ENCODE measurements at regions not wholly inside any gene's neighbourhood (a gene's known extent, or its start where the extent isn't known, plus 50 kb on each side); places are given as distances from the start of the nearest gene placed in this dataset.
"Not testable (repeated sequence)": the region's sequence is repeated elsewhere in the genome, so short reads cannot be mapped to it uniquely, and the experiment has no call there.

DNA sequence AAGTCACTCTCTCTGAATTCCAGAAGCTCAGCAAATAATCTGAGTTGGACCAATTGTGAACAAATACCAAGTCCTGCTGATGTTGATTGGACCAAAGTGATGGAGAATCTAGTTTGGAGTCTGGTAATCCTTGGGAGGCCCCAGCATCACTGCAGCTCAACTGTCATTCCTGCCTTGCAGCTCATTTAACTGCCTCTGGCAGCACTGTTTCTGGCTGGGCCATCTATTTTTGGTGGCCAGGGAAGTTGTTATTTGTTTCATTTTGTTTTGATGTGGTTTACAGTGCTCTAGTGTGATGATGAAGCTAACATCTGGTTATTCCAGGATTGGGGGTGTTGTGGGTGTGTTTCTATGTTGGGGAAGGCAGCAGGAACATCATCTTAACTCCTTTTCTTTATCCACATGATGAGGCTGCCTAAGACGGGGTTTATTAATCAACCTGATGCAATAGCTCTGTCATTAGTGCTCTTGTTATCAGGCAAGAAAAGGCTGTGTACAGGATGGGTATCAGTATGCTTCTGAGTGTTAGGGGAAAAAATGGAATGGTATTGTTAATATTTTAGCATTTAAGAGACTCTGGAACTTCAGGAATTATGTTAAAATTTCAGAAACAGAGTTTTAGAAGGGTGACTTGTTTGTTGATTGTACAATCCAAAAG, 91.7 kb upstream of the SEC22B start:
- not testable (repeated sequence) for H3K4me3 ChIP-seq (replicated peaks; ENCODE audit: insufficient read depth, low read length); H3K27ac ChIP-seq (replicated peaks); DNase-seq (ENCODE audit: low read depth in 1 of 2, low spot score in 1 of 2); H3K27me3 ChIP-seq (ENCODE audit: insufficient read depth, poor library complexity, severe bottlenecking)

DNA sequence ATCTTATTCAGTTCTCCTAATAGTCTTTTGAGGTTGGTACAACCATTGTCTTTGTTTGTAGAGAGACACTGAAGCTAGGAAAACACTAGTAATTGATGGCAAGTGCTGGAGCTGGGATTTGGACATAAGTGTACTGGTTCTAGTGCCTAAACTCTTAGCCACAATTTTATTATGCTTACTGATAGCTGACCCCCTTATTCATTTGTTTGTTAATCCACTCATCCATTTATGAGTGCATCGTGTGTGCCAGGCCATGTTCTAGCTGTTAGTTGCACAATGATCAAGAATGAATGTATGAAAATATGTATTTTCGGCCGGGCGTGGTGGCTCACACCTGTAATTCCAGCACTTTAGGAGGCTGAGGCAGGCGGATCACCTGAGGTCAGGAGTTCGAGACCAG, 88.2 kb upstream of the SEC22B start:
- H3K4me3 ChIP-seq (replicated peaks; ENCODE audit: insufficient read depth, low read length); DNase-seq (ENCODE audit: low read depth in 1 of 2, low spot score in 1 of 2); H3K27me3 ChIP-seq (ENCODE audit: insufficient read depth, poor library complexity, severe bottlenecking); H3K27ac ChIP-seq (replicated peaks): not testable (repeated sequence)

DNA sequence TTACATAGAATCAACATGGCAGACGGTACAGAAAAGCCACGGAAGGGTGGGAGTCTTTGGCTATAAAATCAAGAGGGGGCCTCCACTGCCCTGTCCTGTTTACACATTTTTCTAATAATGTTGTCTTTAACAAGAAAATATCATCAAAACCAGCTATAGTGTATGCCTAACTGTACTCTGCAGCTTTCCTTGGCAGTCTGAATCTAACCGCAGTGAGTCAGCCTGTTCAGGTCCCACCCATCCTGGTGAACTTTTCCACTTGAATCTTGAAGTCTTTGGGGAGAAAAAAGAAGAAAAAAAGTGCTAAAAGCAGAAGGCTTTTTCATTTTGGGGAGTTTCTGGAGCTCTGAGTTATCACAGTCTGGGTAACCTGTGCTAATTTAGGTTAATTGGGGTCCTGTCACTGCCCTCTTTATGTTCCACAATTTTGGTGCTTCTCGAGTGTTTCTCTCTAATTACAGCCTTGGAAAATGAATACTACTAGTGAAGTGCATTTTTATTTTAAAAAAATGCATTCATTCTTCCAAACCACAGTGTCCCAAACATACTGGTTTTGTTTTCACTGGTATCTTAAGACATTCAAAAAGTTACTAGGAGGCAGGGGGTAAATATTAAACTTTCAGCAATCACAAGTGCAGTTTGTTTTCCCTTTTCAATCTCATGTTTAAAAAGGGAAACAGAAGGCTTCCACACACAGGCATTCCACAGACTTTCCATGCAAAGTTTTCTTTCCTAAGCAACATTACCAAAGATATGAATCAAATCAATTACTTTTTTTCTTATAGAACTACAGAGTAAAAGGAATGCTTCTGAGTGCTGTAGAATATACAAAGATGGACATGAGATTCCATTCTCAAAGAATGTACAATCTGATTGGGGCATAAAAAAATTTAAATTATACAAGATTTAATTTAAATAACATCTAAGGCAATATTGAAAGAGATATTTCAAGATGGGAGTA, 86.8 kb upstream of the SEC22B start:
- not testable (repeated sequence) for DNase-seq (ENCODE audit: low read depth in 1 of 2, low spot score in 1 of 2)

DNA sequence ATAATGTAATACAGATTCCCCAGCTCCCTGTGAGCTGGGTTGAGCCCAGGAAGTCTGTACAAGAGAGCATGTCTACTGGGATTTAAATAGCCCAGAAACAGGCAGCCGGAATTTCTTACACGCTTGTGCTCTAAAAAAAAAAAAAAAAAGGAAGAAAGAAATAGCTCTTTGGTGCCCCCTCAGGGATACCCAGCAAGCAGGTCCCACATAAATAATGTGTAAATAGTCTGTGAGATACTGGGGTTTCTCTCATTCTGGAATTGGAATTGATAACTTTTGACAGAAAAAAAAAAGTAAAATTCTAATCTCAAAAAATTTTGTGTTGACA, 81.4 kb upstream of the SEC22B start:
- not testable (repeated sequence) for DNase-seq (ENCODE audit: low read depth in 1 of 2, low spot score in 1 of 2); H3K4me3 ChIP-seq (replicated peaks; ENCODE audit: insufficient read depth, low read length); H3K27ac ChIP-seq (replicated peaks); H3K27me3 ChIP-seq (ENCODE audit: insufficient read depth, poor library complexity, severe bottlenecking)

More for the DNA sequence above, 86.8 kb upstream of the SEC22B start:
- not testable (repeated sequence) for H3K27me3 ChIP-seq (ENCODE audit: insufficient read depth, poor library complexity, severe bottlenecking); H3K27ac ChIP-seq (replicated peaks); H3K4me3 ChIP-seq (replicated peaks; ENCODE audit: insufficient read depth, low read length)

GRCh38 chr1:120257064-120257777, 80.9 kb upstream of the SEC22B start:
- not testable (repeated sequence) for H3K4me3 ChIP-seq (replicated peaks; ENCODE audit: insufficient read depth, low read length); H3K27me3 ChIP-seq (ENCODE audit: insufficient read depth, poor library complexity, severe bottlenecking); H3K27ac ChIP-seq (replicated peaks); DNase-seq (ENCODE audit: low read depth in 1 of 2, low spot score in 1 of 2)

DNA sequence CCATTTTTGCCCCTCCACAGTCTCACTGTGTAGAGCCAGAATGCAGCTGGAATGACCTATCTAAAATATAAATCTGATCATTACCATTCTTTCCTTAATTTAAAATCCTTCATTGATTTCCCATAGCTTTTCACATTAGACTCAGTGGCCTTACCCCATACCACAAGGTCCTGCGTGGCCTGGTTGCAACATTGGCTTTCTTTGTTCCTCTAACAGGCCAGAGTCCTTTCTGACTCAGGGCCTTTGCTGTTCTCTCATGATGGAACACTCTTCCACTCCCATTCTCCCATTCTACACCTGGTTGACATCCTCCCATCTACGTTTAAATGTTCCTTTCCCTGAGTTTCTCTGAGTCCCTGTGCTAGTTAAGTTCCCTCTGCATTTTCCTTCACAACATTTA, 74.4 kb upstream of the SEC22B start:
- not testable (repeated sequence) for DNase-seq (ENCODE audit: low read depth in 1 of 2, low spot score in 1 of 2); H3K27me3 ChIP-seq (ENCODE audit: insufficient read depth, poor library complexity, severe bottlenecking)

GRCh38 chr1:120248726-120249427, 72.6 kb upstream of the SEC22B start:
- not testable (repeated sequence) for H3K27ac ChIP-seq (replicated peaks); H3K27me3 ChIP-seq (ENCODE audit: insufficient read depth, poor library complexity, severe bottlenecking); H3K4me3 ChIP-seq (replicated peaks; ENCODE audit: insufficient read depth, low read length); DNase-seq (ENCODE audit: low read depth in 1 of 2, low spot score in 1 of 2)

More for the DNA sequence above, 74.4 kb upstream of the SEC22B start:
- H3K4me3 ChIP-seq (replicated peaks; ENCODE audit: insufficient read depth, low read length); H3K27ac ChIP-seq (replicated peaks): not testable (repeated sequence)

DNA sequence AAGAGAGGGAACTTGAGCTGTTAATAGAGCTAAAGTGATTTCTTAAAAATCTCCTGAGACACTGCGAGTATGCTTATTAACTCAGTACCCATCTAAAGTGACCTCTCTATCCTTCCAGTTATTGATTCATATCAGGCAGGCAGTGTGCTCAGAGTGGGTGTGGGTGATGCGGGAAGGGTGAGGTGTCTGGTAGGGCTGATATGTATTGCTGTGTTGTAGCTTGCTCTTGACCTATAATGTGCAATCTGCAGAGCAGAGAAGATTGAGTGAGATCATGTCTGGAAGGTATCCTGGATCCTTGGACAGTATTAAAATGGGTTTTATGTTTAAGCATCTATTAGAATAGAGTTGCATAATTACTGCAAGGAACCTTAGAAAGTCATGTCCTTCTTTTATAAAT, 71.9 kb upstream of the SEC22B start:
- not testable (repeated sequence) for DNase-seq (ENCODE audit: low read depth in 1 of 2, low spot score in 1 of 2); H3K4me3 ChIP-seq (replicated peaks; ENCODE audit: insufficient read depth, low read length); H3K27me3 ChIP-seq (ENCODE audit: insufficient read depth, poor library complexity, severe bottlenecking); H3K27ac ChIP-seq (replicated peaks)

DNA sequence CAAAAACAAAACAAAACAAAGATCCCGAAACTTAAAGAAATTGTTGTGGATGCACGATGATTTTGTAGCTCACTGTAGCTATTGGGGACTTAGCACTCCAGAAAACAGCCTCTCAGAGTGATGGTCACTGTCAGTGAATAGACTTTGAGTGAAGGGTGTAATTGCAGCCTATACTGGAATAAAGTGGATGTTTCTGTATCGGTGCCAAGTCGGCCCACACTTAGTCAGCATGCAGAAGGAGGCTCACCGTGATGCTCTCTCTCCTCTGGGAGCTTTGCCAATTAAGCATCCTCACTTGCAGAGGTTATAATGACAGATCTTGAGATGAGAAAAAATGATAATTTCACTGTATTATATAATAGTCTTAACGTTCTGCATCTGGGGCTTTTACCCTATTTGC, 67.5 kb upstream of the SEC22B start:
- H3K27ac ChIP-seq (replicated peaks); DNase-seq (ENCODE audit: low read depth in 1 of 2, low spot score in 1 of 2); H3K27me3 ChIP-seq (ENCODE audit: insufficient read depth, poor library complexity, severe bottlenecking); H3K4me3 ChIP-seq (replicated peaks; ENCODE audit: insufficient read depth, low read length): not testable (repeated sequence)

GRCh38 chr1:120242582-120242981, 66.3 kb upstream of the SEC22B start:
- not testable (repeated sequence) for H3K4me3 ChIP-seq (replicated peaks; ENCODE audit: insufficient read depth, low read length); H3K27me3 ChIP-seq (ENCODE audit: insufficient read depth, poor library complexity, severe bottlenecking); H3K27ac ChIP-seq (replicated peaks); DNase-seq (ENCODE audit: low read depth in 1 of 2, low spot score in 1 of 2)

DNA sequence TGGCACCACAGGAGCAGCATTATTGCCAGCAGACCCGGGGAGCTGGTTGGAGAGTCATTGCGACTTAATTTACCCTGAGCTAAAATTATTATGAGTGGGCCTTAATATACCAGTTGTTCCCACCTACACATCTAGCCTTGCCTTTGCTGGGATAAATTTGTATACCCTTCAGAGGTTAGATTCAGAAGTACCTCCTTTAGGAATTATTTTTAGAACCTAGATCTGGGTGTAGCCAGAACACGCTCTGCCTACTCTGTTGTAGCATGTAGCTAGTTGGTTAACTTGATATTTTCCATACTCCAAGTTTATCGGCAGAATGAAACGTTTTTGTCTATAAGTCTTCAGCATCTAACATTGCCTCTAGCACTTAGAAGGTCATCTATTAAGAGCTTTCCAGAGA, 65.5 kb upstream of the SEC22B start:
- not testable (repeated sequence) for DNase-seq (ENCODE audit: low read depth in 1 of 2, low spot score in 1 of 2); H3K27me3 ChIP-seq (ENCODE audit: insufficient read depth, poor library complexity, severe bottlenecking); H3K27ac ChIP-seq (replicated peaks); H3K4me3 ChIP-seq (replicated peaks; ENCODE audit: insufficient read depth, low read length)

- H3K4me3 ChIP-seq (replicated peaks; ENCODE audit: insufficient read depth, low read length); H3K27me3 ChIP-seq (ENCODE audit: insufficient read depth, poor library complexity, severe bottlenecking); DNase-seq (ENCODE audit: low read depth in 1 of 2, low spot score in 1 of 2); H3K27ac ChIP-seq (replicated peaks): not testable (repeated sequence)
Measured at GRCh38 chr1:120240181-120240580, 63.9 kb upstream of the SEC22B start.

DNA sequence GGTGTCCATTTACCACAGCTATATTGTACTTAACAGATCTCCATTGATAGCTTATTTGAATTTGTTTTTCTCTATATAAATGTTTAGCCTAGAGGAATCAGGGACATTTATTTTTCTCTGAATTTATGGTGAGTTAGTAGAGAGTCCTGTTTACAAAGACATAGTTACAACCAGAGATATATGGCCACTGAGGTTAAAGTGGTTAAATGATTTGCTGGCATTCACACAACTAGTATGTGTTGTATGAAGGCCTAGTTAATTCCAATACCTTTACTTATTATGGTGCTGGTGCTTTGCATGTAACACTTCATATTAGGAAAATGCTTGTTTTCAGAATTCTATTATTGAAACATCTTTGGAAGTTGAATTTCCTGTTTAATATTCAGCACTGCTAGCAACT, 63.0 kb upstream of the SEC22B start:
- H3K27ac ChIP-seq (replicated peaks); DNase-seq (ENCODE audit: low read depth in 1 of 2, low spot score in 1 of 2); H3K4me3 ChIP-seq (replicated peaks; ENCODE audit: insufficient read depth, low read length); H3K27me3 ChIP-seq (ENCODE audit: insufficient read depth, poor library complexity, severe bottlenecking): not testable (repeated sequence)

- H3K27ac ChIP-seq (replicated peaks); H3K27me3 ChIP-seq (ENCODE audit: insufficient read depth, poor library complexity, severe bottlenecking); H3K4me3 ChIP-seq (replicated peaks; ENCODE audit: insufficient read depth, low read length); DNase-seq (ENCODE audit: low read depth in 1 of 2, low spot score in 1 of 2): not testable (repeated sequence)
Measured at GRCh38 chr1:120238867-120239266, 62.5 kb upstream of the SEC22B start.
